H9 (cell line): ENCODE measurements at regions not wholly inside any gene's neighbourhood (a gene's known extent, or its start where the extent isn't known, plus 50 kb on each side); places are given as distances from the start of the nearest gene placed in this dataset.

Source experiments
- DNase-seq: peaks from one replicate; pipeline ENCODE4 v3.0.0-alpha.2; 2017
- H2AFZ ChIP-seq: one replicate; pipeline ENCODE4 v1.6.1; 2013; ENCODE audit warnings: mild to moderate bottlenecking, low read length, control low read depth, moderate library complexity
- H2AK5ac ChIP-seq: 2 replicates; pipeline ENCODE4 v1.6.1; 2013; ENCODE audit warnings: low read length, control low read depth, mixed read lengths; ENCODE audit not compliant: insufficient read length
- H2BK120ac ChIP-seq: one replicate; pipeline ENCODE4 v1.6.1; 2013; ENCODE audit warnings: low read depth, mild to moderate bottlenecking, low read length, control low read depth, inconsistent platforms; ENCODE audit not compliant: poor library complexity, severe bottlenecking
- H2BK12ac ChIP-seq: 2 replicates; pipeline ENCODE4 v1.6.1; 2013; ENCODE audit warnings: low read length, control low read depth, mixed read lengths, low read depth; ENCODE audit not compliant: insufficient read length
- H2BK15ac ChIP-seq: 2 replicates; pipeline ENCODE4 v1.6.1; 2013; ENCODE audit warnings: low read depth, low read length, control low read depth
- H2BK20ac ChIP-seq: one replicate; pipeline ENCODE4 v1.6.1; 2013; ENCODE audit warnings: low read depth, mild to moderate bottlenecking, low read length, control low read depth, inconsistent platforms; ENCODE audit not compliant: poor library complexity, severe bottlenecking
- H2BK5ac ChIP-seq: 2 replicates; pipeline ENCODE4 v1.6.1; 2013; ENCODE audit warnings: low read length, control low read depth, mixed read lengths; ENCODE audit not compliant: insufficient read length
- H3K14ac ChIP-seq: 2 replicates; pipeline ENCODE4 v1.6.1; 2013; ENCODE audit warnings: low read length, control low read depth; ENCODE audit not compliant: insufficient read depth
- H3K18ac ChIP-seq: 2 replicates; pipeline ENCODE4 v1.6.1; 2013; ENCODE audit warnings: low read depth, mild to moderate bottlenecking, mixed read lengths, low read length, control low read depth; ENCODE audit not compliant: insufficient read length
- H3K23ac ChIP-seq: 2 replicates; pipeline ENCODE4 v1.6.1; 2013; ENCODE audit warnings: low read length, control low read depth, mixed read lengths, low read depth; ENCODE audit not compliant: insufficient read length
- H3K23me2 ChIP-seq: 2 replicates; pipeline ENCODE4 v1.6.1; 2013; ENCODE audit warnings: low read depth, mild to moderate bottlenecking, mixed read lengths, low read length, control low read depth; ENCODE audit not compliant: insufficient read length, poor library complexity, severe bottlenecking
- H3K27ac ChIP-seq: 2 replicates; pipeline ENCODE4 v1.5.1; 2013; ENCODE audit warnings: low read length, control low read depth, mixed read lengths, low read depth; ENCODE audit not compliant: insufficient read length
- H3K27me3 ChIP-seq: 2 replicates; pipeline ENCODE4 v1.6.1; 2013; ENCODE audit warnings: low read length, control low read depth, inconsistent platforms; ENCODE audit not compliant: insufficient read depth
- H3K4ac ChIP-seq: 2 replicates; pipeline ENCODE4 v1.6.1; 2013; ENCODE audit warnings: low read depth, mild to moderate bottlenecking, control low read depth, inconsistent platforms, low read length, moderate library complexity
- H3K4me1 ChIP-seq: 2 replicates; pipeline ENCODE4 v1.6.1; 2013; ENCODE audit warnings: low read length, control low read depth, inconsistent platforms; ENCODE audit not compliant: insufficient read depth
- H3K4me2 ChIP-seq: 2 replicates; pipeline ENCODE4 v1.6.1; 2013; ENCODE audit warnings: low read length, control low read depth, mixed read lengths; ENCODE audit not compliant: insufficient read length, insufficient read depth
- H3K56ac ChIP-seq: 2 replicates; pipeline ENCODE4 v1.6.1; 2013; ENCODE audit warnings: low read depth, mild to moderate bottlenecking, mixed read lengths, low read length, control low read depth; ENCODE audit not compliant: insufficient read length
- H3K79me1 ChIP-seq: 2 replicates; pipeline ENCODE4 v1.6.1; 2013; ENCODE audit warnings: low read depth, mild to moderate bottlenecking, moderate library complexity, low read length, control low read depth, inconsistent platforms; ENCODE audit not compliant: insufficient read depth, poor library complexity, severe bottlenecking
- H3K79me2 ChIP-seq: 2 replicates; pipeline ENCODE4 v1.6.1; 2013; ENCODE audit warnings: low read length, control low read depth, inconsistent platforms; ENCODE audit not compliant: insufficient read depth
- H3K9ac ChIP-seq: 2 replicates; pipeline ENCODE4 v1.6.1; 2013; ENCODE audit warnings: low read length, control low read depth, mixed read lengths; ENCODE audit not compliant: insufficient read length; ENCODE audit errors: extremely low read depth
- H3K9me3 ChIP-seq: one replicate; pipeline ENCODE4 v1.6.1; 2013; ENCODE audit warnings: low read depth, low read length, inconsistent platforms; ENCODE audit not compliant: control insufficient read depth
- H3T11ph ChIP-seq: one replicate; pipeline ENCODE4 v1.6.1; 2013; ENCODE audit warnings: mild to moderate bottlenecking, low read length, control low read depth, inconsistent platforms
- H4K20me1 ChIP-seq: one replicate; pipeline ENCODE4 v1.6.1; 2013; ENCODE audit not compliant: control insufficient read depth, insufficient read length, insufficient read depth
- H4K5ac ChIP-seq: 2 replicates; pipeline ENCODE4 v1.6.1; 2013; ENCODE audit warnings: low read depth, mild to moderate bottlenecking, mixed read lengths, low read length, control low read depth; ENCODE audit not compliant: insufficient read length
- H4K8ac ChIP-seq: replicated peaks from 2 replicates; pipeline ENCODE4 v1.6.1; 2013; ENCODE audit warnings: low read length, control low read depth, mixed read lengths, low read depth; ENCODE audit not compliant: insufficient read length
- H4K91ac ChIP-seq: 2 replicates; pipeline ENCODE4 v1.6.1; 2013; ENCODE audit warnings: low read depth, mild to moderate bottlenecking, moderate library complexity, mixed read lengths, low read length, control low read depth; ENCODE audit not compliant: insufficient read length
- H3K27ac Mint-ChIP-seq, 3 experiments: 2 replicates in 2 of 3; 3 replicates in 1 of 3; pipeline ENCODE4 v1.8.0; 2020 to 2021; ENCODE audit warnings: mixed read lengths in 3 of 3, mild to moderate bottlenecking in 1 of 3, moderate library complexity in 1 of 3
- H3K27me3 Mint-ChIP-seq: 2 replicates; pipeline ENCODE4 v1.8.0; 2021; ENCODE audit warnings: low read depth, mild to moderate bottlenecking, moderate library complexity, mixed read lengths
- H3K36me3 Mint-ChIP-seq, 3 experiments: 2 replicates in 2 of 3; 3 replicates in 1 of 3; pipeline ENCODE4 v1.8.0; 2020 to 2021; ENCODE audit warnings: low read depth in 3 of 3, mixed read lengths in 3 of 3; ENCODE audit not compliant: insufficient read depth in 1 of 3
- H3K4me1 Mint-ChIP-seq, 2 experiments: 2 replicates each; pipeline ENCODE4 v1.8.0; 2020; ENCODE audit warnings: mixed read lengths in 2 of 2
- H3K4me3 Mint-ChIP-seq, 2 experiments: 2 replicates in 1 of 2; 3 replicates in 1 of 2; pipeline ENCODE4 v1.8.0; 2020 to 2021; ENCODE audit warnings: mild to moderate bottlenecking in 2 of 2, mixed read lengths in 2 of 2, moderate library complexity in 1 of 2
- H3K9me3 Mint-ChIP-seq, 2 experiments: 2 replicates in 1 of 2; 3 replicates in 1 of 2; pipeline ENCODE4 v1.8.0; 2020; ENCODE audit warnings: mild to moderate bottlenecking in 2 of 2, mixed read lengths in 2 of 2, moderate library complexity in 1 of 2
- WGBS: extraction: QIAGEN DNeasy Blood & Tissue Kit; methylation state at CpG from one replicate; pipeline ENCODE4 v1.1.7; 2013; ENCODE audit warnings: missing lambda C conversion rate, low lambda C conversion rate, mixed read lengths; ENCODE audit not compliant: insufficient read length; ENCODE audit errors: extremely low coverage; 5-methylcytosine and 5-hydroxymethylcytosine counted together
- TF ChIP-seq, protein P1 (sequence below): fragments of 200-600 bp; sonication (generic); conservative IDR thresholded peaks from 3 replicates; pipeline ENCODE4 v1.8.0; 2021; ENCODE audit warnings: antibody characterized with exemption, mild to moderate bottlenecking

DNA sequence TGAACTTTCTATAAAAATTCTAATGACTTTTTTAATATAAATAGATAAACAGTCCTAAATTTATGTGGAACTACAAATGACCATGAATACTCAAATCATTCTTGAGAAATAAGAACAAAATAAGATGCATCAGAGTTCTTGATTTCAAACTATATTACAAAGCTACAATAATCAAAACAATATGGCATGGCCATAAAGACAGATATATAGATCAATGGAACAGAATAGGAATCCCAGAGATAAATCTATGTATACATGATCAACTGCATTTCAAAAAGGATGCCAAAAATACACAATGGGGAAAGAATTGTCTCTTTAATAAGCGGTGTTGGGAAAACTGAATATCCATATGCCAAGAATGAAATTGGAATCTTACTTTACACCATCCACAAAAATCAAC is 98.4 kb upstream of the IL15 start:
- no peak overlapping the region for H3T11ph ChIP-seq
- H3K23me2 ChIP-seq: no peaks in the 10 kb centered on the region
- no peak overlapping the region for H3K4me2 ChIP-seq
- H2BK20ac ChIP-seq: no peak overlapping the region
- TF ChIP-seq, protein P1, sequence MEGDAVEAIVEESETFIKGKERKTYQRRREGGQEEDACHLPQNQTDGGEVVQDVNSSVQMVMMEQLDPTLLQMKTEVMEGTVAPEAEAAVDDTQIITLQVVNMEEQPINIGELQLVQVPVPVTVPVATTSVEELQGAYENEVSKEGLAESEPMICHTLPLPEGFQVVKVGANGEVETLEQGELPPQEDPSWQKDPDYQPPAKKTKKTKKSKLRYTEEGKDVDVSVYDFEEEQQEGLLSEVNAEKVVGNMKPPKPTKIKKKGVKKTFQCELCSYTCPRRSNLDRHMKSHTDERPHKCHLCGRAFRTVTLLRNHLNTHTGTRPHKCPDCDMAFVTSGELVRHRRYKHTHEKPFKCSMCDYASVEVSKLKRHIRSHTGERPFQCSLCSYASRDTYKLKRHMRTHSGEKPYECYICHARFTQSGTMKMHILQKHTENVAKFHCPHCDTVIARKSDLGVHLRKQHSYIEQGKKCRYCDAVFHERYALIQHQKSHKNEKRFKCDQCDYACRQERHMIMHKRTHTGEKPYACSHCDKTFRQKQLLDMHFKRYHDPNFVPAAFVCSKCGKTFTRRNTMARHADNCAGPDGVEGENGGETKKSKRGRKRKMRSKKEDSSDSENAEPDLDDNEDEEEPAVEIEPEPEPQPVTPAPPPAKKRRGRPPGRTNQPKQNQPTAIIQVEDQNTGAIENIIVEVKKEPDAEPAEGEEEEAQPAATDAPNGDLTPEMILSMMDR: no peak
- DNase-seq: no peak
- H2BK15ac ChIP-seq: no peak overlapping the region
- no peak overlapping the region for H2AFZ ChIP-seq
- H2BK120ac ChIP-seq: no peak overlapping the region
- H3K4me1 Mint-ChIP-seq: no peaks in the 10 kb centered on the region
- no peaks in the 10 kb centered on the region for H3K27me3 ChIP-seq
- no peak overlapping the region for H3K9ac ChIP-seq
- no peak overlapping the region for H3K4ac ChIP-seq
- H3K56ac ChIP-seq: no peak overlapping the region
- no peak overlapping the region for H4K91ac ChIP-seq
- H3K18ac ChIP-seq: no peak overlapping the region
- no peaks in the 10 kb centered on the region for H3K4me1 ChIP-seq
- H3K9me3 Mint-ChIP-seq: peaks cover 21 to 26% of the 10 kb centered on the region in 2 experiments; a peak in 4 of 5 replicates
- H3K14ac ChIP-seq: no peak overlapping the region
- H3K79me2 ChIP-seq: no peaks in the 10 kb centered on the region
- H2BK5ac ChIP-seq: no peak overlapping the region
- no peaks in the 10 kb centered on the region for H3K27me3 Mint-ChIP-seq
- peaks cover 0 to 13% (median 3%) of the 10 kb centered on the region in 3 experiments; a peak in 3 of 7 replicates for H3K36me3 Mint-ChIP-seq
- H3K23ac ChIP-seq: no peak overlapping the region
- no peak overlapping the region for H2BK12ac ChIP-seq
- no peaks in the 10 kb centered on the region for H4K20me1 ChIP-seq
- H3K9me3 ChIP-seq: no peaks in the 10 kb centered on the region
- no peak overlapping the region for H3K27ac ChIP-seq
- no peak overlapping the region for H4K8ac ChIP-seq
- no peak overlapping the region for H4K5ac ChIP-seq
- H3K27ac Mint-ChIP-seq: no peak overlapping the region
- H3K4me3 Mint-ChIP-seq: no peak overlapping the region
- H2AK5ac ChIP-seq: no peak overlapping the region
- WGBS: no CpG with 5 or more reads among the region's 1 CpG
- no peaks in the 10 kb centered on the region for H3K79me1 ChIP-seq
